ENCODE measurements at regions not wholly inside any gene's neighbourhood (a gene's known extent, or its start where the extent isn't known, plus 50 kb on each side); places are given as distances from the start of the nearest gene placed in this dataset.

GRCh38 chr20:52242237-52243230 lies 51.0 kb upstream of the ZFP64 start:
- DNase-seq (ENCODE audit: low read depth in 3 of 3, low spot score in 2 of 3) = no peak
